ENCODE measurements at regions not wholly inside any gene's neighbourhood (a gene's known extent, or its start where the extent isn't known, plus 50 kb on each side); places are given as distances from the start of the nearest gene placed in this dataset.

DNA sequence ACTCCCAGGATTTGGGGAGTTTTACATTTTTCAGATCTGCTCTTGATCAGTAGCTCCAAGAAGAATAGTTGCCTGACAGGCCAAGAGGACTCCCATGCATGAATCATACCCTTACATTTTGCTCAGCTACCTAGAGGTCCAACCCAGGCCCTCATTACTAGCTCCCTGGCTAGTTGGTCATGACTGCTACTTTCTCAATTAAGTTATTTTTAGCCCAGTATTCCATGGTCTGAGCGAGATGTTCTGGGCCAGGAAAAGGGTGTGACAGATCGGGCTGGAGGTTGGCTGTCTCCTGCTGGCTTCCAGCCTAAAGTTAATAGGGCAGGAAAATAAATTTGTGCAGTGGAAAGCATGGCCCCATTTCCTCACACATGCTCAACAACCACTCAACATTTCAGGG, 379.2 kb downstream of the GRIN2B start:
- in situ Hi-C loops (cut with MboI; ENCODE audit: low sequenced_read_pairs): no loop called here

More for the DNA sequence above, 379.2 kb downstream of the GRIN2B start:
- no CpG with 5 or more reads among the region's 2 CpGs for WGBS, 2 experiments (ENCODE audit: extremely low coverage in 2 of 2, insufficient read length in 1 of 2)
- H2BK5ac ChIP-seq (ENCODE audit: low read depth, low read length, poor library complexity, severe bottlenecking): no peak overlapping the region
- intact Hi-C loops (cut with micrococcal nuclease) (no loop called here), dilution Hi-C loops (cut with HindIII; ENCODE audit: low sequenced_read_pairs, unreplicated experiment) (no loop called here)
- no peak overlapping the region for H2AK9ac ChIP-seq (replicated peaks; ENCODE audit: low read depth, low read length, poor library complexity)
- no peak overlapping the region for H3K4me3 ChIP-seq (ENCODE audit: insufficient read depth, low read depth, low read length)
- H3K27me3 ChIP-seq (ENCODE audit: control insufficient read depth, insufficient read depth, low read length): no peaks in the 10 kb centered on the region
- no peak overlapping the region for H2BK15ac ChIP-seq (ENCODE audit: low read depth, low read length)
- no peaks in the 10 kb centered on the region for H3K79me1 ChIP-seq (ENCODE audit: low read depth in 1 of 2, low read length in 2 of 2)
- no peak overlapping the region for H2BK20ac ChIP-seq (ENCODE audit: low read depth, low read length)
- no peak overlapping the region for H3K14ac ChIP-seq (replicated peaks; ENCODE audit: low read depth, low read length)
- H3K9me1 ChIP-seq (ENCODE audit: insufficient read depth, low read length): no peaks in the 10 kb centered on the region
- H3K23ac ChIP-seq (ENCODE audit: low read depth, low read length): no peak overlapping the region
- H3K4me1 ChIP-seq (ENCODE audit: control insufficient read depth, insufficient read depth, low read length): no peaks in the 10 kb centered on the region
- BruUV-seq (replicated peaks): no TSS peak
- H3K9ac ChIP-seq (ENCODE audit: low read depth, low read length): no peak overlapping the region
- H3K27ac ChIP-seq (ENCODE audit: insufficient read depth, low read length): no peak overlapping the region
- TF ChIP-seq MAZ (IDR thresholded peaks at IDR 0.05; ENCODE audit: borderline replicate concordance, low read depth, low read length) (no peak), CEBPB (IDR thresholded peaks at IDR 0.05; ENCODE audit: low read depth, low read length) (no peak), MXI1 (IDR thresholded peaks at IDR 0.05; ENCODE audit: borderline replicate concordance, low read depth, low read length) (no peak), POLR2A (IDR thresholded peaks at IDR 0.05; ENCODE audit: low read depth, low read length) (no peak), SMC3 (IDR thresholded peaks at IDR 0.05; ENCODE audit: low read depth, low read length) (no peak), BHLHE40 (IDR thresholded peaks at IDR 0.05; ENCODE audit: low read depth, low read length) (no peak), RFX5 (IDR thresholded peaks at IDR 0.05; ENCODE audit: low read depth, low read length) (no peak), MAFK (IDR thresholded peaks at IDR 0.05; ENCODE audit: low read depth, low read length) (no peak)
- TF ChIP-seq, protein P1, sequence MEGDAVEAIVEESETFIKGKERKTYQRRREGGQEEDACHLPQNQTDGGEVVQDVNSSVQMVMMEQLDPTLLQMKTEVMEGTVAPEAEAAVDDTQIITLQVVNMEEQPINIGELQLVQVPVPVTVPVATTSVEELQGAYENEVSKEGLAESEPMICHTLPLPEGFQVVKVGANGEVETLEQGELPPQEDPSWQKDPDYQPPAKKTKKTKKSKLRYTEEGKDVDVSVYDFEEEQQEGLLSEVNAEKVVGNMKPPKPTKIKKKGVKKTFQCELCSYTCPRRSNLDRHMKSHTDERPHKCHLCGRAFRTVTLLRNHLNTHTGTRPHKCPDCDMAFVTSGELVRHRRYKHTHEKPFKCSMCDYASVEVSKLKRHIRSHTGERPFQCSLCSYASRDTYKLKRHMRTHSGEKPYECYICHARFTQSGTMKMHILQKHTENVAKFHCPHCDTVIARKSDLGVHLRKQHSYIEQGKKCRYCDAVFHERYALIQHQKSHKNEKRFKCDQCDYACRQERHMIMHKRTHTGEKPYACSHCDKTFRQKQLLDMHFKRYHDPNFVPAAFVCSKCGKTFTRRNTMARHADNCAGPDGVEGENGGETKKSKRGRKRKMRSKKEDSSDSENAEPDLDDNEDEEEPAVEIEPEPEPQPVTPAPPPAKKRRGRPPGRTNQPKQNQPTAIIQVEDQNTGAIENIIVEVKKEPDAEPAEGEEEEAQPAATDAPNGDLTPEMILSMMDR (conservative IDR thresholded peaks at IDR 0.05; ENCODE audit: low read depth, low read length): no peak
- no peak overlapping the region for H4K8ac ChIP-seq (ENCODE audit: low read depth in 2 of 2, low read length in 2 of 2)
- no peak overlapping the region for H3K4me2 ChIP-seq (ENCODE audit: low read depth, low read length)
- H2BK120ac ChIP-seq (ENCODE audit: low read depth, low read length): no peak overlapping the region
- H4K5ac ChIP-seq (ENCODE audit: low read depth, low read length): no peak overlapping the region
- H2AK5ac ChIP-seq (ENCODE audit: low read depth, low read length): no peak overlapping the region
- H3K9me3 ChIP-seq (ENCODE audit: control insufficient read depth, insufficient read depth, low read length): no peaks in the 10 kb centered on the region
- H3K36me3 ChIP-seq (ENCODE audit: control insufficient read depth, insufficient read depth, low read length): no peaks in the 10 kb centered on the region
- no peak overlapping the region for H3K56ac ChIP-seq (ENCODE audit: extremely low read depth, insufficient read depth, low read length)
- no peak overlapping the region for H2AFZ ChIP-seq (replicated peaks; ENCODE audit: low read length, poor library complexity)
- ChIA-PET POLR2A (ENCODE audit: unreplicated experiment) (no interaction called here), CTCF (no interaction called here)
- H4K20me1 ChIP-seq (ENCODE audit: insufficient read depth, low read length): no peaks in the 10 kb centered on the region
- DNase-seq: no peak
- ATAC-seq (ENCODE audit: low read depth): no peak
- no peak overlapping the region for H3K4ac ChIP-seq (ENCODE audit: low read depth, low read length)
- H4K91ac ChIP-seq (ENCODE audit: insufficient read depth, low read depth, low read length): no peak overlapping the region
- H3K18ac ChIP-seq (ENCODE audit: low read depth, low read length): no peak overlapping the region

Data from IMR-90 (cell line).